IMR-90 (cell line): ENCODE measurements at regions not wholly inside any gene's neighbourhood (a gene's known extent, or its start where the extent isn't known, plus 50 kb on each side); places are given as distances from the start of the nearest gene placed in this dataset.

ENCODE experiments used
- CEBPB ChIP-seq: IDR thresholded peaks from 2 replicates; pipeline ENCODE4 v1.6.1; 2012; ENCODE audit warnings: low read depth, low read length, improper control_type of control experiment
- CTCF ChIP-seq: conservative IDR thresholded peaks from 2 replicates; pipeline ENCODE4 v1.5.1; 2012; ENCODE audit warnings: mild to moderate bottlenecking, low read depth, low read length, improper control_type of control experiment
- FOS ChIP-seq: fragments of 150-350 bp; IDR thresholded peaks from 2 replicates; pipeline ENCODE4 v1.6.1; 2016; ENCODE audit warnings: low read depth, low read length

DNA sequence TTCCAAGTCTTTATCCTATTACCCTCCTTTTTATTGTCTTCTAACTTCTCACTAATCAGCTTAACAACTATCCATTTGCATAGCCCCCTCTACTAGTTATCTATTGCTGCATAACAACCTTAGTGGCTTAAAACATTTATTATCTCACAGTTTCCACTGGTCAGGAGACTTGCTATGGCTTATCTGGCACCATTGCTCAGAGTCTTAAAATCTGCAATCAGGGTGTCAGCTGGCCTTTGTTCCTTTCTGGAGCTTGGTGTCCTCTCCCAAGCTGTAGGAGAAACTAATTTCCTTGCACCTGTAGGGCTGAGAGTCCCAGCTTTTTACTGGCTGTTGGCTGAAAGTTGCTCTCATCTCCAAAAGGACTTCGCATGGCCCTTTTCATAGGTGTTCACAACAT, 137.0 kb upstream of the SMIM31 start:
- TF ChIP-seq CTCF (no peak), FOS (no peak), CEBPB (no peak)
